T-cell (primary cell): ENCODE measurements at regions not wholly inside any gene's neighbourhood (a gene's known extent, or its start where the extent isn't known, plus 50 kb on each side); places are given as distances from the start of the nearest gene placed in this dataset.

Experiments used
- ATAC-seq, 4 experiments: fragments of 200-7000 bp in 3 of 4; fragments of 150-1000 bp in 1 of 4; cut with Tn5 transposase; replicated peaks in 1 of 4; 1 replicate in 3 of 4; 2 replicates in 1 of 4; pipeline ENCODE4 v1.10.0; 2021; ENCODE audit warnings: moderate library complexity in 3 of 4, mild to moderate bottlenecking in 2 of 4, moderate number of reproducible peaks in 1 of 4
- CTCF ChIA-PET, 2 donors: fragments of 300-600 bp; sonication (Branson Sonifier 250); formaldehyde crosslinking; loops; one replicate each; lab custom pipeline; 2022; ENCODE audit warnings: antibody characterized with exemption in 2 of 2; lab: Charles Lee
- POLR2A ChIA-PET, 2 donors: fragments of 300-600 bp; sonication (Branson Sonifier 250); formaldehyde crosslinking; loops; one replicate each; lab custom pipeline; 2022; ENCODE audit warnings: antibody characterized with exemption in 2 of 2; lab: Charles Lee
- DNase-seq, 35 experiments: peaks; one replicate each; pipeline versions ENCODE4 v3.0.0 to v3.0.0-alpha.2; 2013 to 2023
- H3K27ac ChIP-seq: one replicate; pipeline ENCODE4 v1.5.1; 2013; ENCODE audit warnings: low read length
- H3K27me3 ChIP-seq, 2 experiments: replicated peaks in 1 of 2; 1 replicate in 1 of 2; 2 replicates in 1 of 2; pipeline versions ENCODE4 v1.6.1 to v1.7.0; 2013; ENCODE audit warnings: low read length in 1 of 2, mixed read lengths in 1 of 2; ENCODE audit not compliant: control insufficient read depth in 2 of 2, insufficient read depth in 2 of 2; ENCODE audit errors: extremely low read depth in 1 of 2
- H3K36me3 ChIP-seq, 2 donors: 1 replicate in 1 of 2; 2 replicates in 1 of 2; pipeline versions ENCODE4 v1.6.1 to v1.7.0; 2013; ENCODE audit warnings: low read length in 1 of 2; ENCODE audit not compliant: control insufficient read depth in 2 of 2, insufficient read depth in 1 of 2; ENCODE audit errors: extremely low read depth in 1 of 2
- H3K4me1 ChIP-seq, 2 experiments: 1 replicate in 1 of 2; 2 replicates in 1 of 2; pipeline versions ENCODE4 v1.6.1 to v1.7.0; 2013; ENCODE audit warnings: low read length in 2 of 2, mixed read lengths in 1 of 2; ENCODE audit not compliant: insufficient read depth in 2 of 2, control insufficient read depth in 1 of 2; ENCODE audit errors: extremely low read depth in 1 of 2
- H3K4me3 ChIP-seq, 2 donors: 1 replicate in 1 of 2; 2 replicates in 1 of 2; pipeline versions ENCODE4 v1.5.1 to v1.7.0; 2013; ENCODE audit warnings: mild to moderate bottlenecking in 2 of 2, low read length in 1 of 2, moderate library complexity in 1 of 2; ENCODE audit not compliant: control insufficient read depth in 1 of 2; ENCODE audit errors: extremely low read depth in 1 of 2
- H3K9me3 ChIP-seq: 2 replicates; pipeline ENCODE4 v1.7.0; 2013
- H3K27ac Mint-ChIP-seq, 2 donors: one replicate each; pipeline ENCODE4 v1.8.0; 2020 to 2021; ENCODE audit warnings: mild to moderate bottlenecking in 2 of 2, mixed read lengths in 2 of 2
- H3K27me3 Mint-ChIP-seq, 2 donors: one replicate each; pipeline ENCODE4 v1.8.0; 2021 to 2022; ENCODE audit warnings: mixed read lengths in 2 of 2
- H3K36me3 Mint-ChIP-seq: one replicate; pipeline ENCODE4 v1.8.0; 2021; ENCODE audit warnings: mixed read lengths
- H3K4me1 Mint-ChIP-seq, 3 donors: one replicate each; pipeline ENCODE4 v1.8.0; 2020 to 2022; ENCODE audit warnings: mixed read lengths in 3 of 3, mild to moderate bottlenecking in 1 of 3
- H3K4me3 Mint-ChIP-seq, 3 donors: one replicate each; pipeline ENCODE4 v1.8.0; 2020 to 2022; ENCODE audit warnings: mild to moderate bottlenecking in 3 of 3, mixed read lengths in 3 of 3, moderate library complexity in 3 of 3
- H3K9me3 Mint-ChIP-seq, 3 donors: one replicate each; pipeline ENCODE4 v1.8.0; 2020 to 2022; ENCODE audit warnings: mixed read lengths in 3 of 3
- WGBS: methylation state at CpG from one replicate; pipeline ENCODE4 v1.1.5; 2013; ENCODE audit warnings: missing lambda C conversion rate; ENCODE audit not compliant: insufficient coverage; 5-methylcytosine and 5-hydroxymethylcytosine counted together

DNA sequence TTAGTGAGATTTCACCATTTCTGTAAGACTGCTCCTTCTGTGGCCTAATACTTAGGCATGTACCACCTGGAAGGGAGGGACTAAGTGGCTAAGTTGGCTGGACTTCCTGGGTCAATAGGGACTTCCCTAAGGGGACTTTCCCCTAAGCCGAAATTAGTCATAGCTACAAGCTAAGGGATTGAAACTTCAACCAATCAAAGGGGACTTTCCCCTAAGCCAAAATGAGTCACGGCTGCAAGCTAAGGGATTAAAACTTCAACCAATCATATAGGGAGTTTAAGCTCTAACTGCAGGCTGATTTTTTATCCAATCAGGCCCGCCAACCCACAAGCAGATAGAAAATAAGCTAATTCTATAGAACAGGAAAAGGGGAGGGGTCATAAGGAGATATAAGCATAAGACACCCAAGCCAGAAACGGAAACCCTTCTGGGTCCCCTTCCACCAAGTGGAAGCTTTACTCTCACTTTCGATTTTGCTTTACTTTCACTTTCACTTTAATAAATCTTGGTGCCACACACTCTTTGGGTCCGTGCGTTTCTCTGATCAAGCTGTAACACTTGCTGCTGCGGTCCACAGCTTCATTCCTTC is 382.8 kb downstream of the KLHL4 start:
- no CpG with 5 or more reads among the region's 8 CpGs for WGBS
- CTCF ChIA-PET = no interaction called here
- Mint-ChIP-seq H3K4me3 (peak overlapping the region in 2 of 3 donors; percentile 54 to 60), H3K36me3 (no peaks in the 10 kb centered on the region), H3K27me3 (no peaks in the 10 kb centered on the region), H3K27ac (peak overlapping the region in 1 of 2 donors; percentile 61), H3K4me1 (peaks cover 8 to 17% (median 10%) of the 10 kb centered on the region in 3 donors), H3K9me3 (no peaks in the 10 kb centered on the region)
- no peak overlapping the region for H3K4me3 ChIP-seq
- no peaks in the 10 kb centered on the region for H3K4me1 ChIP-seq
- no peaks in the 10 kb centered on the region for H3K27me3 ChIP-seq
- POLR2A ChIA-PET = interaction anchor here in 1 of 2 donors (0.6 kb wide), 1 partner anchor 1259 kb away, joined by 3 read pairs; no protein-coding TSS in a partner anchor
- H3K36me3 ChIP-seq = no peaks in the 10 kb centered on the region
- DNase-seq = peak in 7 of 35 experiments; percentile 0 to 24 (median 1)
- no peaks in the 10 kb centered on the region for H3K9me3 ChIP-seq
- ATAC-seq = peak in 2 of 4 experiments; percentile 37 to 67
- H3K27ac ChIP-seq = peak overlapping the region; percentile 58

- DNase-seq (no peak), ATAC-seq (no peak)
- peak overlapping the region in 1 of 2 donors; percentile 61 for H3K27ac Mint-ChIP-seq
- Histone ChIP-seq H3K4me3 (no peak overlapping the region), H3K36me3 (no peaks in the 10 kb centered on the region), H3K27me3 (no peaks in the 10 kb centered on the region), H3K4me1 (no peaks in the 10 kb centered on the region), H3K27ac (peak overlapping the region; percentile 58), H3K9me3 (no peaks in the 10 kb centered on the region)
- H3K36me3 Mint-ChIP-seq = no peaks in the 10 kb centered on the region
- ChIA-PET CTCF (no interaction called here), POLR2A (no interaction called here)
- peak overlapping the region in 2 of 3 donors; percentile 54 to 60 for H3K4me3 Mint-ChIP-seq
- peaks cover 0 to 2% of the 10 kb centered on the region in 2 donors for H3K27me3 Mint-ChIP-seq
- H3K4me1 Mint-ChIP-seq = peaks cover 8 to 17% (median 10%) of the 10 kb centered on the region in 3 donors
- 80% methylated on average over 1 of the region's 3 CpGs for WGBS
- H3K9me3 Mint-ChIP-seq = no peaks in the 10 kb centered on the region
These were observed 383.5 kb downstream of the KLHL4 start for GRCh38 chrX:87901060-87901459.

GRCh38 chrX:87914726-87915125 is 397.1 kb downstream of the KLHL4 start:
- no peaks in the 10 kb centered on the region for H3K36me3 ChIP-seq
- DNase-seq = no peak
- no peaks in the 10 kb centered on the region for H3K9me3 ChIP-seq
- H3K36me3 Mint-ChIP-seq = no peaks in the 10 kb centered on the region
- H3K27ac Mint-ChIP-seq = no peak overlapping the region
- H3K4me3 Mint-ChIP-seq = no peak overlapping the region
- no peaks in the 10 kb centered on the region for H3K27me3 Mint-ChIP-seq
- no peak overlapping the region for H3K27ac ChIP-seq
- POLR2A ChIA-PET = no interaction called here
- H3K4me1 Mint-ChIP-seq = no peaks in the 10 kb centered on the region
- no peaks in the 10 kb centered on the region for H3K4me1 ChIP-seq
- 80% methylated on average over 1 of the region's 5 CpGs for WGBS
- CTCF ChIA-PET = no interaction called here
- no peak for ATAC-seq
- H3K4me3 ChIP-seq = no peak overlapping the region
- H3K9me3 Mint-ChIP-seq = peaks cover 0 to 5% (median 0%) of the 10 kb centered on the region in 3 donors
- H3K27me3 ChIP-seq = no peaks in the 10 kb centered on the region

DNA sequence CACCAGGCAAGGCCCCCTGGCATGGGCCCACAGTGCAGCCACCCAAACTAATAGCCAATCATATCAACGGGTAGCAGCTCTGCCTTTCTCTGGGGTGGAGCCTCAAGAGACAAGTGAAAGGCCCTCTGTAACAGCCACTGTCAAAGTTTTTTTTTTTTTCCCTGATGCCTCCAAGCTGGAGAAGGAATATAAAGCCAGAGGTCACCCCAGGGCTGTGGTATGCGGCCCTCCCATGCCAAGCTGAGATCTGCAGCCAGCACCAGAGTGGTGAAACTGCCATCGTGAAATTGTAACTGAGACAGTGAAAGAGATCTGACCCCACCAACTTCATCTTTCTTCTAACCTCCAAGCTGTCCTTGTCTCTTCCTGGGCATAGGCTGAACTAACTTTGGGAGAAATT is 407.0 kb downstream of the KLHL4 start:
- Histone ChIP-seq H3K9me3 (no peaks in the 10 kb centered on the region), H3K27ac (no peak overlapping the region), H3K4me3 (no peak overlapping the region), H3K27me3 (no peaks in the 10 kb centered on the region), H3K36me3 (no peaks in the 10 kb centered on the region), H3K4me1 (no peaks in the 10 kb centered on the region)
- WGBS = no CpG with 5 or more reads among the region's 3 CpGs
- ChIA-PET POLR2A (no interaction called here), CTCF (no interaction called here)
- no peak overlapping the region for H3K4me3 Mint-ChIP-seq
- no peaks in the 10 kb centered on the region for H3K36me3 Mint-ChIP-seq
- peaks cover 0 to 9% (median 0%) of the 10 kb centered on the region in 3 donors for H3K9me3 Mint-ChIP-seq
- H3K27ac Mint-ChIP-seq = no peak overlapping the region
- H3K4me1 Mint-ChIP-seq = no peaks in the 10 kb centered on the region
- ATAC-seq (no peak), DNase-seq (no peak)
- H3K27me3 Mint-ChIP-seq = peaks cover 0 to 17% of the 10 kb centered on the region in 2 donors

- ChIA-PET CTCF (no interaction called here), POLR2A (no interaction called here)
- ATAC-seq = no peak
- Mint-ChIP-seq H3K4me1 (no peaks in the 10 kb centered on the region), H3K27me3 (no peaks in the 10 kb centered on the region), H3K4me3 (no peak overlapping the region), H3K36me3 (no peaks in the 10 kb centered on the region), H3K27ac (no peak overlapping the region), H3K9me3 (peaks cover 0 to 4% (median 0%) of the 10 kb centered on the region in 3 donors)
- no peak overlapping the region for H3K27ac ChIP-seq
- no peaks in the 10 kb centered on the region for H3K4me1 ChIP-seq
- DNase-seq = no peak
- no peak overlapping the region for H3K4me3 ChIP-seq
- H3K36me3 ChIP-seq = no peaks in the 10 kb centered on the region
- H3K27me3 ChIP-seq = no peaks in the 10 kb centered on the region
- no CpG with 5 or more reads among the region's 7 CpGs for WGBS
- H3K9me3 ChIP-seq = no peaks in the 10 kb centered on the region
These were observed 424.2 kb downstream of the KLHL4 start for GRCh38 chrX:87941841-87942240.

DNA sequence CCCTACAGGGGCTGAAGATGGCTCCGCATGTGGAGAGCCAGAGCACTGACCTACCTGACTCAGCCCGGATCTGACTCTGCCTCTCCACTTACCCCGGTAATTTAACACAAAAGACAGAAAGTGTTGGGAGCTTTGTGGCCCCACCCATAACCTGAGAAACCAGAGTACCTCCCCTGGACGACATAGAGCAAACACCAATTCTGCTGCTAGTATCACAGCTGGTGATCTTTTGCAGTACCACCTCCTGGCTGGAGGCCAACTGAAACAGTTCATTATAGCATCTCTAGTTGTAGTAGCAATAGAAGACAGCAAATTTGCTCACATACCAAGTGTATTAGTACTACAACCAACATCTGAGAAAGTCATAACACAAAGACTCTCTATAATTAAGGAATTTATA is 443.9 kb downstream of the KLHL4 start:
- no peaks in the 10 kb centered on the region for H3K4me1 ChIP-seq
- no peaks in the 10 kb centered on the region for H3K4me1 Mint-ChIP-seq
- ChIA-PET POLR2A (no interaction called here), CTCF (no interaction called here)
- ATAC-seq = no peak
- H3K27ac ChIP-seq = no peak overlapping the region
- H3K36me3 Mint-ChIP-seq = no peaks in the 10 kb centered on the region
- no peaks in the 10 kb centered on the region for H3K27me3 ChIP-seq
- H3K4me3 Mint-ChIP-seq = no peak overlapping the region
- H3K9me3 Mint-ChIP-seq = no peaks in the 10 kb centered on the region
- H3K27ac Mint-ChIP-seq = no peak overlapping the region
- no peaks in the 10 kb centered on the region for H3K27me3 Mint-ChIP-seq
- H3K36me3 ChIP-seq = no peaks in the 10 kb centered on the region
- DNase-seq = no peak
- H3K9me3 ChIP-seq = no peaks in the 10 kb centered on the region
- 88% methylated on average over 3 of the region's 4 CpGs for WGBS
- no peak overlapping the region for H3K4me3 ChIP-seq
